Stomach (tissue), 4 donors: ENCODE measurements at regions not wholly inside any gene's neighbourhood (a gene's known extent, or its start where the extent isn't known, plus 50 kb on each side); places are given as distances from the start of the nearest gene placed in this dataset.

ENCODE experiments used
- CTCF ChIP-seq, 7 experiments: fragments of 450-650 bp in 4 of 7; fragments of 200-600 bp in 3 of 7; sonication (generic) in 3 of 7; IDR thresholded peaks; one replicate each; pipeline ENCODE4 v1.5.1; 2016 to 2019; ENCODE audit warnings: antibody characterized with exemption in 7 of 7, control low read depth in 2 of 7, mild to moderate bottlenecking in 1 of 7
- EP300 ChIP-seq: sonication (generic); formaldehyde crosslinking; IDR thresholded peaks from one replicate; pipeline ENCODE4 v1.6.1; 2017; ENCODE audit warnings: antibody characterized with exemption
- POLR2A ChIP-seq, 4 donors: fragments of 450-650 bp; IDR thresholded peaks; one replicate each; pipeline ENCODE4 v1.6.1; 2016; ENCODE audit warnings: antibody characterized with exemption in 4 of 4, control low read depth in 2 of 4, mild to moderate bottlenecking in 1 of 4, moderate library complexity in 1 of 4
- POLR2AphosphoS5 ChIP-seq, 3 donors: sonication (generic); formaldehyde crosslinking; IDR thresholded peaks; one replicate each; pipeline ENCODE4 v1.6.1; 2016; ENCODE audit warnings: antibody characterized with exemption in 3 of 3

- TF ChIP-seq POLR2A (IDR thresholded peaks at IDR 0.05) (no peak), CTCF (IDR thresholded peaks at IDR 0.05) (no peak), POLR2AphosphoS5 (IDR thresholded peaks at IDR 0.05) (no peak), EP300 (no peak)
These were observed 87.1 kb upstream of the FOXN3 start for GRCh38 chr14:89504091-89504490.
